ENCODE measurements at regions not wholly inside any gene's neighbourhood (a gene's known extent, or its start where the extent isn't known, plus 50 kb on each side); places are given as distances from the start of the nearest gene placed in this dataset.

DNA sequence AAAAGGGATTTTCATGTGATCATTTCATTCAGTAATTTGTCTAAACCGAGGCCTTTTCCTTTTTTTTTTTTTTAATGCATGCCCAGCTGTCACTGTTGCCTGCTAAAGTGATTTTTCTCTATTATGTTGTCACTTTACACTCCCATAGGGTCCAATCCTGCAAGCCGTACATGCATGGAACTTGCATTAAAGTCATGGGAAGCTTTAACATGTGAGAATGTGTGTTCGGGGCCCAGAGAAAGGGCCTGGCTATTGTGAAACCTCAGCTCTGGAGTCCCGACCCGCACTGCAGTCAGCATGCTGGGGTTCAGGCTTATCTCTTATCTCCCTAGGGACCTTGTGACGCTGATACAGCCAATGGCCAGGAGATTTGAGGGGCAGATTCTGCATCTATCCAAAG is 474.6 kb downstream of the SLC4A3 start:
- H3K9me3 ChIP-seq (ENCODE audit: low read length): no peaks in the 10 kb centered on the region
- H3K9me2 ChIP-seq (replicated peaks; ENCODE audit: low read length): no peaks in the 10 kb centered on the region
- peaks cover under 1% of the 10 kb centered on the region for H3K4me1 ChIP-seq (ENCODE audit: insufficient read depth, low read length)
- POLR2A ChIA-PET (ENCODE audit: unreplicated experiment): no interaction called here
- no TSS peak for BruUV-seq (replicated peaks)
- H3K4me2 ChIP-seq (ENCODE audit: low read length): no peak overlapping the region
- H3F3A ChIP-seq (ENCODE audit: low read length, unreplicated experiment): no peaks in the 10 kb centered on the region
- H3K27ac ChIP-seq (ENCODE audit: low read length): no peak overlapping the region
- CTCF ChIA-PET: no interaction called here
- H3K4me3 ChIP-seq (ENCODE audit: low read length): no peak overlapping the region
- DNase-seq: no peak
- H4K20me1 ChIP-seq (ENCODE audit: low read length): no peaks in the 10 kb centered on the region
- no peak overlapping the region for H2AFZ ChIP-seq (ENCODE audit: low read length)
- no peak overlapping the region for H3K9ac ChIP-seq (ENCODE audit: low read length)
- H3K79me2 ChIP-seq (ENCODE audit: low read length): no peaks in the 10 kb centered on the region
- intact Hi-C loops (cut with micrococcal nuclease): no loop called here
- no peak for TF ChIP-seq EZH2phosphoT487 (IDR thresholded peaks at IDR 0.05; ENCODE audit: borderline replicate concordance, low read length)
- TF ChIP-seq EZH2 (IDR thresholded peaks at IDR 0.05; ENCODE audit: low read length, unreplicated experiment): no peak
- TF ChIP-seq, protein P1, sequence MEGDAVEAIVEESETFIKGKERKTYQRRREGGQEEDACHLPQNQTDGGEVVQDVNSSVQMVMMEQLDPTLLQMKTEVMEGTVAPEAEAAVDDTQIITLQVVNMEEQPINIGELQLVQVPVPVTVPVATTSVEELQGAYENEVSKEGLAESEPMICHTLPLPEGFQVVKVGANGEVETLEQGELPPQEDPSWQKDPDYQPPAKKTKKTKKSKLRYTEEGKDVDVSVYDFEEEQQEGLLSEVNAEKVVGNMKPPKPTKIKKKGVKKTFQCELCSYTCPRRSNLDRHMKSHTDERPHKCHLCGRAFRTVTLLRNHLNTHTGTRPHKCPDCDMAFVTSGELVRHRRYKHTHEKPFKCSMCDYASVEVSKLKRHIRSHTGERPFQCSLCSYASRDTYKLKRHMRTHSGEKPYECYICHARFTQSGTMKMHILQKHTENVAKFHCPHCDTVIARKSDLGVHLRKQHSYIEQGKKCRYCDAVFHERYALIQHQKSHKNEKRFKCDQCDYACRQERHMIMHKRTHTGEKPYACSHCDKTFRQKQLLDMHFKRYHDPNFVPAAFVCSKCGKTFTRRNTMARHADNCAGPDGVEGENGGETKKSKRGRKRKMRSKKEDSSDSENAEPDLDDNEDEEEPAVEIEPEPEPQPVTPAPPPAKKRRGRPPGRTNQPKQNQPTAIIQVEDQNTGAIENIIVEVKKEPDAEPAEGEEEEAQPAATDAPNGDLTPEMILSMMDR (conservative IDR thresholded peaks at IDR 0.05; ENCODE audit: low read depth, low read length): no peak
- no peak for ATAC-seq
- no peaks in the 10 kb centered on the region for H3K36me3 ChIP-seq (ENCODE audit: low read depth, low read length)
- no peaks in the 10 kb centered on the region for H3K27me3 ChIP-seq (ENCODE audit: low read length)

DNA sequence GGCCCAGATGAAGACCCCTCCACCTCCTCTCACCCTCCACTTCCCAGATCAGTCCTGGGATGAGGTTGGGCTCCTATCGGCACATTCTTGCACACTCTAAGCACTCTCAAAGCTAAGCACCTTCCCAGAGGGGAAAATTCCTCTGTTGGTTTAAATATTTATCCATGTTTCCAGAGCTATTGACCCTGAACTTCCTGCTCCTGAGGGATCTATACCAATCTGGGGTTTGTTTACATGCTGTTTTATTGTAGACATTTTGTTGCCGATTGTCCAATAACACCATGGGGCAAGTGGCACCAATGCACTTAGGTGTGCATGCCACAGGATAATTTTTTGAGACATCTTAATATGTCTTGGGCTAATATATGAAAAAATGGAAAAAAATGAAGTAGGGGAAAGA is 476.2 kb downstream of the SLC4A3 start:
- no peaks in the 10 kb centered on the region for H3F3A ChIP-seq (ENCODE audit: low read length, unreplicated experiment)
- no peaks in the 10 kb centered on the region for H3K9me3 ChIP-seq (ENCODE audit: low read length)
- no peaks in the 10 kb centered on the region; the same call in 1 of the 2 replicates for H3K4me1 ChIP-seq (ENCODE audit: insufficient read depth, low read length)
- H3K27ac ChIP-seq (ENCODE audit: low read length): no peak overlapping the region
- DNase-seq (no peak), ATAC-seq (no peak)
- BruUV-seq (replicated peaks): no TSS peak
- no peak overlapping the region for H2AFZ ChIP-seq (ENCODE audit: low read length)
- intact Hi-C loops (cut with micrococcal nuclease): no loop called here
- no peaks in the 10 kb centered on the region for H3K79me2 ChIP-seq (ENCODE audit: low read length)
- CTCF ChIA-PET: no interaction called here
- no peak overlapping the region for H3K4me3 ChIP-seq (ENCODE audit: low read length)
- no peaks in the 10 kb centered on the region for H4K20me1 ChIP-seq (ENCODE audit: low read length)
- H3K9me2 ChIP-seq (replicated peaks; ENCODE audit: low read length): no peaks in the 10 kb centered on the region
- TF ChIP-seq EZH2phosphoT487 (IDR thresholded peaks at IDR 0.05; ENCODE audit: borderline replicate concordance, low read length) (no peak), EZH2 (IDR thresholded peaks at IDR 0.05; ENCODE audit: low read length, unreplicated experiment) (no peak)
- TF ChIP-seq, protein P1 (conservative IDR thresholded peaks at IDR 0.05; ENCODE audit: low read depth, low read length): no peak
- no peak overlapping the region for H3K4me2 ChIP-seq (ENCODE audit: low read length)
- POLR2A ChIA-PET (ENCODE audit: unreplicated experiment): no interaction called here
- no peak overlapping the region for H3K9ac ChIP-seq (ENCODE audit: low read length)
- H3K36me3 ChIP-seq (ENCODE audit: low read depth, low read length): no peaks in the 10 kb centered on the region
- no peaks in the 10 kb centered on the region for H3K27me3 ChIP-seq (ENCODE audit: low read length)

DNA sequence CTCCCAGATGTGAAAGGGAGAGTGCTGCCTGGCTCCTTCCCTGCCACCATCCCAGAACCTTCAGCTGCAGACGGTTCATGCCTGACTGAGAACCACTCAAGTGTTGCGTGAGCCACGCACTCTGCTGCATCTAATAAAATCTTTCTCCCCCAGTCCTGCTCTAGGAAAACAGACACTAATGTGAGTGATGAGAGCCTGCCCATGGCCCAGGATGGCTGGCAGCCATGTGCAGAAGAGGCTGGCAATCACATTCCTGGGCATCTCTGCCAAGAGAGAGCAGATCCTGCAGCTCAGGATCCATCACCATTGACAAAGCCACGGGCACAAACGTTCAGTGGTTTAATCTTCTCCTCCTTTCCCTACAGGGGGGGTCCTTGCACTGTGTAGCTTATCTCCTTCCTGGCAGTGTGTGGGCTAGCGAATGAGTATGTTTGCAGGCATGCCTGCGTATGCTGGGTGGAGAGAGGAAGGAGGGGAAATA is 477.5 kb downstream of the SLC4A3 start:
- Histone ChIP-seq H3K79me2 (ENCODE audit: low read length) (no peaks in the 10 kb centered on the region), H3K9ac (ENCODE audit: low read length) (no peak overlapping the region), H3K27me3 (ENCODE audit: low read length) (no peaks in the 10 kb centered on the region), H3K36me3 (ENCODE audit: low read depth, low read length) (no peaks in the 10 kb centered on the region), H3K4me3 (ENCODE audit: low read length) (no peak overlapping the region), H2AFZ (ENCODE audit: low read length) (no peak overlapping the region), H4K20me1 (ENCODE audit: low read length) (no peaks in the 10 kb centered on the region), H3K4me2 (ENCODE audit: low read length) (no peak overlapping the region), H3K4me1 (ENCODE audit: insufficient read depth, low read length) (no peaks in the 10 kb centered on the region; the same call in 1 of the 2 replicates), H3K27ac (ENCODE audit: low read length) (no peak overlapping the region), H3K9me3 (ENCODE audit: low read length) (no peaks in the 10 kb centered on the region), H3K9me2 (replicated peaks; ENCODE audit: low read length) (no peaks in the 10 kb centered on the region), H3F3A (ENCODE audit: low read length, unreplicated experiment) (no peaks in the 10 kb centered on the region)
- CTCF ChIA-PET: no interaction called here
- POLR2A ChIA-PET (ENCODE audit: unreplicated experiment): no interaction called here
- peak; percentile 66 for ATAC-seq
- TF ChIP-seq, protein P1 (conservative IDR thresholded peaks at IDR 0.05; ENCODE audit: low read depth, low read length): peak; percentile 46
- TF ChIP-seq EZH2phosphoT487 (IDR thresholded peaks at IDR 0.05; ENCODE audit: borderline replicate concordance, low read length): no peak
- no peak for TF ChIP-seq EZH2 (IDR thresholded peaks at IDR 0.05; ENCODE audit: low read length, unreplicated experiment)
- intact Hi-C loops (cut with micrococcal nuclease): no loop called here
- BruUV-seq (replicated peaks): no TSS peak
- DNase-seq: peak; percentile 63
